Adrenal gland (tissue), 5 donors: ENCODE measurements at regions not wholly inside any gene's neighbourhood (a gene's known extent, or its start where the extent isn't known, plus 50 kb on each side); places are given as distances from the start of the nearest gene placed in this dataset.

Experiments used
- CTCF ChIP-seq, 6 experiments: fragments of 450-650 bp in 4 of 6; fragments of 200-600 bp in 2 of 6; sonication (generic) in 1 of 6; IDR thresholded peaks; 1 replicate in 5 of 6; 2 replicates in 1 of 6; pipeline versions ENCODE4 v1.5.1 to v1.8.0; 2016 to 2021; ENCODE audit warnings: antibody characterized with exemption in 6 of 6, mild to moderate bottlenecking in 2 of 6, moderate library complexity in 1 of 6
- POLR2A ChIP-seq, 2 donors: fragments of 450-650 bp; IDR thresholded peaks; one replicate each; pipeline ENCODE4 v1.6.1; 2017; ENCODE audit warnings: antibody characterized with exemption in 2 of 2, mild to moderate bottlenecking in 2 of 2, moderate library complexity in 1 of 2
- donor health status: DM: no; HTN: no; CAD: no.

- TF ChIP-seq CTCF (IDR thresholded peaks at IDR 0.05) (no peak), POLR2A (IDR thresholded peaks at IDR 0.05) (no peak)
Observed at GRCh38 chr4:29073571-29073970, 1646.6 kb upstream of the PCDH7 start.
